NCI-H2171 treated with DMSO at 0.1 percent for 48 hours (cell line): ENCODE measurements at regions not wholly inside any gene's neighbourhood (a gene's known extent, or its start where the extent isn't known, plus 50 kb on each side); places are given as distances from the start of the nearest gene placed in this dataset.

Experiments used
- DNase-seq: peaks from one replicate; lab custom pipeline; 2025; lab: John Stamatoyannopoulos, UW

GRCh38 chr6:126747728-126748540, 370.5 kb upstream of the RSPO3 start:
- DNase-seq, result no peak

GRCh38 chr6:126753606-126754005, 364.9 kb upstream of the RSPO3 start:
- no peak for DNase-seq

GRCh38 chr6:126761854-126762253, 356.6 kb upstream of the RSPO3 start:
- no peak for DNase-seq

GRCh38 chr6:126764104-126764503, 354.4 kb upstream of the RSPO3 start:
- no peak for DNase-seq

- no peak for DNase-seq
Observed at GRCh38 chr6:126764671-126765070, 353.8 kb upstream of the RSPO3 start.

- DNase-seq, result no peak
Observed at GRCh38 chr6:126766820-126767219, 351.7 kb upstream of the RSPO3 start.

- no peak for DNase-seq
Observed at GRCh38 chr6:126767711-126768110, 350.8 kb upstream of the RSPO3 start.

- no peak for DNase-seq
Observed at GRCh38 chr6:126770176-126770575, 348.3 kb upstream of the RSPO3 start.

- DNase-seq, result no peak
Observed at GRCh38 chr6:126773112-126773805, 345.2 kb upstream of the RSPO3 start.

- no peak for DNase-seq
Observed at GRCh38 chr6:126779331-126779730, 339.1 kb upstream of the RSPO3 start.

GRCh38 chr6:126781582-126781981, 336.9 kb upstream of the RSPO3 start:
- DNase-seq, result no peak

- no peak for DNase-seq
Observed at GRCh38 chr6:126784161-126784790, 334.2 kb upstream of the RSPO3 start.

GRCh38 chr6:126786262-126786661, 332.2 kb upstream of the RSPO3 start:
- no peak for DNase-seq

- no peak for DNase-seq
Observed at GRCh38 chr6:126787635-126788034, 330.8 kb upstream of the RSPO3 start.

- DNase-seq, result no peak
Observed at GRCh38 chr6:126788861-126789365, 329.6 kb upstream of the RSPO3 start.

- no peak for DNase-seq
Observed at GRCh38 chr6:126792340-126793085, 326.0 kb upstream of the RSPO3 start.

GRCh38 chr6:126795161-126795560, 323.3 kb upstream of the RSPO3 start:
- no peak for DNase-seq

GRCh38 chr6:126797981-126798380, 320.5 kb upstream of the RSPO3 start:
- no peak for DNase-seq

- no peak for DNase-seq
Observed at GRCh38 chr6:126803769-126804168, 314.7 kb upstream of the RSPO3 start.

- DNase-seq, result peak; percentile 33
Observed at GRCh38 chr6:126804332-126805064, 314.0 kb upstream of the RSPO3 start.

GRCh38 chr6:126805861-126806260, 312.6 kb upstream of the RSPO3 start:
- DNase-seq, result no peak
